Esophagus squamous epithelium (tissue), 5 donors: ENCODE measurements at regions not wholly inside any gene's neighbourhood (a gene's known extent, or its start where the extent isn't known, plus 50 kb on each side); places are given as distances from the start of the nearest gene placed in this dataset.

Experiments
- DNase-seq: peaks from one replicate; lab custom pipeline; 2025; lab: John Stamatoyannopoulos, UW
- H3K27ac ChIP-seq, 4 donors: fragments of 200-600 bp; sonication (generic); one replicate each; pipeline ENCODE4 v1.5.1; 2016 to 2019; ENCODE audit warnings: mild to moderate bottlenecking in 1 of 4
- H3K27me3 ChIP-seq, 4 donors: fragments of 200-600 bp; sonication (generic); 1 replicate in 3 of 4; 2 replicates in 1 of 4; pipeline versions ENCODE4 v1.5.1 to v1.6.0; 2017 to 2021; ENCODE audit warnings: antibody characterized with exemption in 1 of 4
- H3K36me3 ChIP-seq, 3 donors: fragments of 200-600 bp; sonication (generic); one replicate each; pipeline ENCODE4 v1.5.1; 2016 to 2019
- H3K4me1 ChIP-seq, 3 donors: fragments of 200-600 bp; sonication (generic); one replicate each; pipeline ENCODE4 v1.5.1; 2017 to 2019
- H3K4me3 ChIP-seq, 4 donors: fragments of 200-600 bp; sonication (generic); 1 replicate in 3 of 4; 2 replicates in 1 of 4; pipeline ENCODE4 v1.5.1; 2016 to 2019; ENCODE audit warnings: mild to moderate bottlenecking in 2 of 4, moderate library complexity in 1 of 4
- H3K9me3 ChIP-seq, 3 donors: fragments of 200-600 bp; sonication (generic); one replicate each; pipeline ENCODE4 v1.5.1; 2016 to 2019
- POLR2A ChIP-seq, 4 donors: fragments of 450-650 bp; IDR thresholded peaks; one replicate each; pipeline ENCODE4 v1.6.1; 2017; ENCODE audit warnings: antibody characterized with exemption in 4 of 4, mild to moderate bottlenecking in 4 of 4, moderate library complexity in 3 of 4
- WGBS, 2 donors: methylation state at CpG; one replicate each; pipeline ENCODE4 v1.1.5; 2018; 5-methylcytosine and 5-hydroxymethylcytosine counted together
- intact Hi-C: fragments of 100-400 bp; cut with DNase I; formaldehyde crosslinking; loops from one replicate; pipeline ENCODE4 v1.15.0; 2022
- TF ChIP-seq, protein P1 (sequence below), 6 experiments: fragments of 450-650 bp in 4 of 6; fragments of 200-600 bp in 2 of 6; sonication (generic) in 2 of 6; IDR thresholded peaks; one replicate each; pipeline ENCODE4 v1.5.1; 2016 to 2019; ENCODE audit warnings: antibody characterized with exemption in 6 of 6, mild to moderate bottlenecking in 4 of 6, moderate library complexity in 4 of 6
- donor health status: DM: yes; HTN: yes; CAD: no.

GRCh38 chr2:239574054-239574433 is 173.2 kb upstream of the HDAC4 start:
- H3K4me3 ChIP-seq, result no peak overlapping the region
- H3K27me3 ChIP-seq, result peaks cover 0 to 44% (median 0%) of the 10 kb centered on the region in 4 donors
- 0% methylated on average over 1 of the region's 5 CpGs; no CpG with 5 or more reads in 1 of the 2 donors for WGBS, 2 donors
- no peak for TF ChIP-seq POLR2A (IDR thresholded peaks at IDR 0.05)
- TF ChIP-seq, protein P1, sequence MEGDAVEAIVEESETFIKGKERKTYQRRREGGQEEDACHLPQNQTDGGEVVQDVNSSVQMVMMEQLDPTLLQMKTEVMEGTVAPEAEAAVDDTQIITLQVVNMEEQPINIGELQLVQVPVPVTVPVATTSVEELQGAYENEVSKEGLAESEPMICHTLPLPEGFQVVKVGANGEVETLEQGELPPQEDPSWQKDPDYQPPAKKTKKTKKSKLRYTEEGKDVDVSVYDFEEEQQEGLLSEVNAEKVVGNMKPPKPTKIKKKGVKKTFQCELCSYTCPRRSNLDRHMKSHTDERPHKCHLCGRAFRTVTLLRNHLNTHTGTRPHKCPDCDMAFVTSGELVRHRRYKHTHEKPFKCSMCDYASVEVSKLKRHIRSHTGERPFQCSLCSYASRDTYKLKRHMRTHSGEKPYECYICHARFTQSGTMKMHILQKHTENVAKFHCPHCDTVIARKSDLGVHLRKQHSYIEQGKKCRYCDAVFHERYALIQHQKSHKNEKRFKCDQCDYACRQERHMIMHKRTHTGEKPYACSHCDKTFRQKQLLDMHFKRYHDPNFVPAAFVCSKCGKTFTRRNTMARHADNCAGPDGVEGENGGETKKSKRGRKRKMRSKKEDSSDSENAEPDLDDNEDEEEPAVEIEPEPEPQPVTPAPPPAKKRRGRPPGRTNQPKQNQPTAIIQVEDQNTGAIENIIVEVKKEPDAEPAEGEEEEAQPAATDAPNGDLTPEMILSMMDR (IDR thresholded peaks at IDR 0.05), result no peak
- H3K27ac ChIP-seq, result no peak overlapping the region
- DNase-seq, result no peak
- intact Hi-C loops, result no loop called here
- H3K36me3 ChIP-seq, result no peaks in the 10 kb centered on the region
- H3K9me3 ChIP-seq, result peaks cover 0 to 5% (median 0%) of the 10 kb centered on the region in 3 donors
- H3K4me1 ChIP-seq, result peaks cover 0 to 8% (median 5%) of the 10 kb centered on the region in 3 donors

DNA sequence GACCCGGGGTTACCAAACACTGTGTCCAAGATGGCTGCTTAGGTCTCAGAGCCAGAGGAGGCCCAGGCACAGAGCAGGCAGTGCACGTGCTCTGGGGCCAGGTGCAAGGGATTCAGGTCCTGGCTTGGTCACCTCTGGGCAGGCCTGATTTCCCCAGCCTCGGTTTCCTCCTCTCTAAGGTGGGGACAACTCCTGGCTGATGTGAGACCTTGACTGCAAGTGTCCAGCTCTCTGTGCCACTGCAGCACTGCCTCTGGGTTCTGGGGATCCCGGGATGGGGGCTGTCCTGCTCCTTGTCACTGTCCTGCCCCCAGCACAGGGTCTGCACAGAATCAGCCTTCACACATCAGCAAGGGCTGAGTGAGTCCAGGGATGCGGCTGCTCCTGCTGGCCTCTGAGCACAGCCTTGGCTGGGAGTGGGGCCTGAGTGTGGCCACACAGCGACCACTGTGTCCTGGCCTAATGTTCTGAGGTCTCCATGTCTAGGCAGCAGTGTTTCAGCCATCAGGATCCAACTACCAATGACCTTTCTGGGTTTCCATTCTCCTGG is 170.2 kb upstream of the HDAC4 start:
- H3K4me1 ChIP-seq, result peaks cover 0 to 8% (median 5%) of the 10 kb centered on the region in 3 donors
- intact Hi-C loops, result no loop called here
- DNase-seq, result no peak
- peaks cover 0 to 3% (median 0%) of the 10 kb centered on the region in 3 donors for H3K9me3 ChIP-seq
- H3K27ac ChIP-seq, result no peak overlapping the region
- H3K36me3 ChIP-seq, result no peaks in the 10 kb centered on the region
- WGBS, 2 donors, result 87 to 100% methylated on average over 2 to 3 of the region's 6 CpGs
- no peak overlapping the region for H3K4me3 ChIP-seq
- no peak for TF ChIP-seq POLR2A (IDR thresholded peaks at IDR 0.05)
- TF ChIP-seq, protein P1 (IDR thresholded peaks at IDR 0.05), result no peak
- H3K27me3 ChIP-seq, result peaks cover 0 to 47% (median 0%) of the 10 kb centered on the region in 4 donors

DNA sequence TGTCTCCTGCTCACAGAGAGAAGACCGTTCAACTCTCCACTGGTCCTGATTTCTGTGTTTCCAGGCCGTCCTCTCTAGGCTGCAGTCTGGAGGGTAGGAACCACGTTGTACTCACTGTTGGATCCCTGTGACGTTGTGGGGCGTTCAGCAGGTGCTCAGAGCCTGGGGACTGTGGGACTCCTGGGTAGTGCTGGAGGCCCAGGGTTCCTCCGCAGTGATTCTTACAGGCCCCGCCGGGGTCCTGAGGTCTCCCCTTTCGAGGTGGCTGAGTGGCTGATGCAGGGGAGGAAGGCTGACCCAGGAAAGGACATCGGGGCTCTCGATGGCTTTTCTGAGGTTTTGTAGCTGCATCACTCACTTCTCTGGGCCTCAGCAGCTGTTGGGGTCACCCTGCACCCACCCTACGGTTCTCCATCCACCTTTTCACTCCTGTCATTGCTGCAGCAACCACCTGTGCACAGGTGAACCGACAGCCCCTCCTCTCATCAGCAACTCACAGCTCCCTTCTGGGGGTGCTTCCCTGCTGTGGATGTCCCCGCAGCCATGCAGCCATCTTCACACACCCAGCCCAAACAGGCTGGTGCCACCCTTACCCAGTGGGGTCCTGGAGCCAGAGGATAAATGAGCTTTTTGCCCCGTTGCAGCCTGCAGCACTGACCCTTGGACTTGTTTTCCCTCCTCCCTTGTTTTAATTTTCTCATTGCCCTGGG is 169.6 kb upstream of the HDAC4 start:
- Histone ChIP-seq H3K27me3 (peaks cover 0 to 47% (median 0%) of the 10 kb centered on the region in 4 donors), H3K4me3 (no peak overlapping the region), H3K36me3 (no peaks in the 10 kb centered on the region), H3K27ac (no peak overlapping the region), H3K4me1 (peaks cover 0 to 8% (median 5%) of the 10 kb centered on the region in 3 donors), H3K9me3 (no peaks in the 10 kb centered on the region)
- TF ChIP-seq, protein P1 (IDR thresholded peaks at IDR 0.05), result no peak
- TF ChIP-seq POLR2A (IDR thresholded peaks at IDR 0.05), result no peak
- 74 to 78% methylated on average over 8 to 9 of the region's 15 CpGs for WGBS, 2 donors
- DNase-seq, result no peak
- intact Hi-C loops, result no loop called here

GRCh38 chr2:239569401-239570090 is 168.7 kb upstream of the HDAC4 start:
- H3K27me3 ChIP-seq, result peaks cover 0 to 47% (median 0%) of the 10 kb centered on the region in 4 donors
- no peak for DNase-seq
- intact Hi-C loops, result no loop called here
- no peak overlapping the region for H3K27ac ChIP-seq
- no peak for TF ChIP-seq POLR2A (IDR thresholded peaks at IDR 0.05)
- TF ChIP-seq, protein P1 (IDR thresholded peaks at IDR 0.05), result no peak
- no peaks in the 10 kb centered on the region for H3K9me3 ChIP-seq
- 68% methylated on average over 12 to 22 of the region's 24 CpGs for WGBS, 2 donors
- no peaks in the 10 kb centered on the region for H3K36me3 ChIP-seq
- H3K4me1 ChIP-seq, result peaks cover 0 to 3% (median 2%) of the 10 kb centered on the region in 3 donors
- no peak overlapping the region for H3K4me3 ChIP-seq

DNA sequence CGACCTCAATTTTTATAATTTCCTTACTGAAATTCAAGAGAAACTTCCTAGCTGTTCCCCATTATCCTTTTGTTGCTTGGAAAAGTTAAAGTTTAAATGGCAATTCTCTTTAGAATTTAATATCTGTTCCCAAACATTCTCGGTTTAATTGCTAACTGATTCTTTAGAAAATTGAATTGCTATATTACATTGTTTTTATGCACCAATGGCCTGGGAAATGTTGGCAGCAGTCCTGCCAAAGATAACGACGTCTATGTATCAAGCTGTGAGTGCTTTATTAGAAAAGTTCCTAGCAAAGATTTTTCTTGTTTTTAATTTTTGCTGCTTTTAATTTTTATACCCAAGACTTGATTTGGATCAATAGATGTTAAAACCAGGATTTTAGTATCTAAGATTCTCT is 167.8 kb upstream of the HDAC4 start:
- H3K27ac ChIP-seq, result no peak overlapping the region
- no peak for TF ChIP-seq POLR2A (IDR thresholded peaks at IDR 0.05)
- TF ChIP-seq, protein P1 (IDR thresholded peaks at IDR 0.05), result no peak
- DNase-seq, result no peak
- no peaks in the 10 kb centered on the region for H3K36me3 ChIP-seq
- WGBS, 2 donors, result 38 to 39% methylated on average over 4 of the region's 4 CpGs
- H3K4me1 ChIP-seq, result no peaks in the 10 kb centered on the region
- no peaks in the 10 kb centered on the region for H3K9me3 ChIP-seq
- intact Hi-C loops, result no loop called here
- peaks cover 0 to 45% (median 0%) of the 10 kb centered on the region in 4 donors for H3K27me3 ChIP-seq
- no peak overlapping the region for H3K4me3 ChIP-seq
